HEK293 (cell line): ENCODE measurements at regions not wholly inside any gene's neighbourhood (a gene's known extent, or its start where the extent isn't known, plus 50 kb on each side); places are given as distances from the start of the nearest gene placed in this dataset.

Experiments used
- ATF2 ChIP-seq: fragments of 450-650 bp; formaldehyde crosslinking; IDR thresholded peaks from 2 replicates; pipeline ENCODE4 v1.5.1; 2016; ENCODE audit warnings: missing biosample characterization, missing genetic modification characterization, low read depth
- CTCF ChIP-seq: fragments of 450-650 bp; formaldehyde crosslinking; IDR thresholded peaks from 2 replicates; pipeline ENCODE4 v1.5.1; 2016; ENCODE audit warnings: missing biosample characterization, missing genetic modification characterization
- HOXA7 ChIP-seq: sonication (generic); formaldehyde crosslinking; IDR thresholded peaks from 2 replicates; pipeline ENCODE4 v1.8.1; 2022; ENCODE audit warnings: missing genetic modification reagents, borderline replicate concordance
- PRDM1 ChIP-seq: fragments of 450-650 bp; formaldehyde crosslinking; IDR thresholded peaks from 2 replicates; pipeline ENCODE4; 2016; ENCODE audit warnings: missing biosample characterization, missing genetic modification characterization
- SALL2 ChIP-seq: fragments of 450-650 bp; formaldehyde crosslinking; IDR thresholded peaks from 2 replicates; pipeline ENCODE4 v1.5.0; 2017; ENCODE audit warnings: missing biosample characterization, mild to moderate bottlenecking, missing genetic modification characterization, borderline replicate concordance
- TRIM28 ChIP-seq: IDR thresholded peaks from 2 replicates; pipeline ENCODE4 v1.6.1; 2011; ENCODE audit warnings: low read length, control low read depth, borderline replicate concordance
- ZNF501 ChIP-seq: fragments of 450-650 bp; formaldehyde crosslinking; IDR thresholded peaks from 2 replicates; pipeline ENCODE4 v1.5.1; 2016; ENCODE audit warnings: missing biosample characterization, missing genetic modification characterization
- TF ChIP-seq, protein P1 (sequence below): sonication (generic); formaldehyde crosslinking; IDR thresholded peaks from 2 replicates; pipeline ENCODE4 v1.8.1; 2022; ENCODE audit warnings: mild to moderate bottlenecking, moderate library complexity, missing genetic modification reagents
- TF ChIP-seq, protein P2 (sequence below): fragments of 450-650 bp; formaldehyde crosslinking; IDR thresholded peaks from 2 replicates; pipeline ENCODE4 v1.5.1; 2016; ENCODE audit warnings: missing biosample characterization, missing genetic modification characterization

DNA sequence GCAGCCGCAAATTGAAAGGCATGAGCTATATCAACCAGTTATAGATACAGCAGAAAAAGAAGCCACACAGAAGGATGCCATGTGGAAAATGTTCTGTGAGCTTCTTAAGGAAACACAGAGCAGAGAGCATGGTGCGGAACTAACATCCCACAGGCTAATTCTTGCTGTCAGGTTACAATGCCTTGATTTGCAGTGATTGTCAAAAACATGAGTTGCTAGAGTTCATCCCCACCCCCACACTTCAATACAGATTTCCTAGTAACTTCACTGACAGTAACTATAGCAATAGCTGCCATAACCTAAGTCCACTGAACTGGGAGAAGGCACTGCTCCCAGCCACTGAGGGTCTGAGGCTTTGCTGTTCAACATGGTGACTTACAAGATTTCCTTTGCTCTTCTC, 821.6 kb downstream of the SQOR start:
- TF ChIP-seq TRIM28 = no peak
- TF ChIP-seq, protein P1, sequence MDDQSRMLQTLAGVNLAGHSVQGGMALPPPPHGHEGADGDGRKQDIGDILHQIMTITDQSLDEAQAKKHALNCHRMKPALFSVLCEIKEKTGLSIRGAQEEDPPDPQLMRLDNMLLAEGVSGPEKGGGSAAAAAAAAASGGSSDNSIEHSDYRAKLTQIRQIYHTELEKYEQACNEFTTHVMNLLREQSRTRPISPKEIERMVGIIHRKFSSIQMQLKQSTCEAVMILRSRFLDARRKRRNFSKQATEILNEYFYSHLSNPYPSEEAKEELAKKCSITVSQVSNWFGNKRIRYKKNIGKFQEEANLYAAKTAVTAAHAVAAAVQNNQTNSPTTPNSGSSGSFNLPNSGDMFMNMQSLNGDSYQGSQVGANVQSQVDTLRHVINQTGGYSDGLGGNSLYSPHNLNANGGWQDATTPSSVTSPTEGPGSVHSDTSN = no peak
- TF ChIP-seq CTCF (tag by site-specific recombination) = no peak
- TF ChIP-seq SALL2 (tag by site-specific recombination) = no peak
- no peak for TF ChIP-seq ZNF501
- TF ChIP-seq, protein P2, sequence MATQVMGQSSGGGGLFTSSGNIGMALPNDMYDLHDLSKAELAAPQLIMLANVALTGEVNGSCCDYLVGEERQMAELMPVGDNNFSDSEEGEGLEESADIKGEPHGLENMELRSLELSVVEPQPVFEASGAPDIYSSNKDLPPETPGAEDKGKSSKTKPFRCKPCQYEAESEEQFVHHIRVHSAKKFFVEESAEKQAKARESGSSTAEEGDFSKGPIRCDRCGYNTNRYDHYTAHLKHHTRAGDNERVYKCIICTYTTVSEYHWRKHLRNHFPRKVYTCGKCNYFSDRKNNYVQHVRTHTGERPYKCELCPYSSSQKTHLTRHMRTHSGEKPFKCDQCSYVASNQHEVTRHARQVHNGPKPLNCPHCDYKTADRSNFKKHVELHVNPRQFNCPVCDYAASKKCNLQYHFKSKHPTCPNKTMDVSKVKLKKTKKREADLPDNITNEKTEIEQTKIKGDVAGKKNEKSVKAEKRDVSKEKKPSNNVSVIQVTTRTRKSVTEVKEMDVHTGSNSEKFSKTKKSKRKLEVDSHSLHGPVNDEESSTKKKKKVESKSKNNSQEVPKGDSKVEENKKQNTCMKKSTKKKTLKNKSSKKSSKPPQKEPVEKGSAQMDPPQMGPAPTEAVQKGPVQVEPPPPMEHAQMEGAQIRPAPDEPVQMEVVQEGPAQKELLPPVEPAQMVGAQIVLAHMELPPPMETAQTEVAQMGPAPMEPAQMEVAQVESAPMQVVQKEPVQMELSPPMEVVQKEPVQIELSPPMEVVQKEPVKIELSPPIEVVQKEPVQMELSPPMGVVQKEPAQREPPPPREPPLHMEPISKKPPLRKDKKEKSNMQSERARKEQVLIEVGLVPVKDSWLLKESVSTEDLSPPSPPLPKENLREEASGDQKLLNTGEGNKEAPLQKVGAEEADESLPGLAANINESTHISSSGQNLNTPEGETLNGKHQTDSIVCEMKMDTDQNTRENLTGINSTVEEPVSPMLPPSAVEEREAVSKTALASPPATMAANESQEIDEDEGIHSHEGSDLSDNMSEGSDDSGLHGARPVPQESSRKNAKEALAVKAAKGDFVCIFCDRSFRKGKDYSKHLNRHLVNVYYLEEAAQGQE = no peak
- no peak for TF ChIP-seq PRDM1
- no peak for TF ChIP-seq ATF2 (tag by site-specific recombination)
- no peak for TF ChIP-seq HOXA7 (CRISPR knock-in tag)
